SW480 (cell line): ENCODE measurements at regions not wholly inside any gene's neighbourhood (a gene's known extent, or its start where the extent isn't known, plus 50 kb on each side); places are given as distances from the start of the nearest gene placed in this dataset.

ENCODE experiments used
- DNase-seq: peaks from one replicate; pipeline ENCODE4 v3.0.0-alpha.2; 2016; ENCODE audit warnings: low spot score

GRCh38 chrX:98607739-98608138, 1724.0 kb downstream of the RPA4 start:
- DNase-seq, result no peak

GRCh38 chrX:98627645-98628044, 1743.9 kb downstream of the RPA4 start:
- DNase-seq, result no peak

- DNase-seq, result no peak
These were observed 1753.7 kb downstream of the RPA4 start for GRCh38 chrX:98637451-98637850.

- DNase-seq, result no peak
These were observed 1762.6 kb downstream of the RPA4 start for GRCh38 chrX:98646351-98646750.

- no peak for DNase-seq
These were observed 1755.5 kb downstream of the PCDH19 start for GRCh38 chrX:98654565-98654964.
